ENCODE measurements at regions not wholly inside any gene's neighbourhood (a gene's known extent, or its start where the extent isn't known, plus 50 kb on each side); places are given as distances from the start of the nearest gene placed in this dataset.

GRCh38 chr1:69077633-69078032, 490.1 kb upstream of the LRRC7 start:
- no peak for TF ChIP-seq CTCF (IDR thresholded peaks at IDR 0.05)

GRCh38 chr1:69081668-69082067, 486.1 kb upstream of the LRRC7 start:
- no peak for TF ChIP-seq CTCF (IDR thresholded peaks at IDR 0.05)

- TF ChIP-seq CTCF (IDR thresholded peaks at IDR 0.05), result no peak
These were observed 485.4 kb upstream of the LRRC7 start for GRCh38 chr1:69082312-69082711.

GRCh38 chr1:69086148-69086547, 481.6 kb upstream of the LRRC7 start:
- no peak for TF ChIP-seq CTCF (IDR thresholded peaks at IDR 0.05)

GRCh38 chr1:69088571-69088970, 479.2 kb upstream of the LRRC7 start:
- no peak for TF ChIP-seq CTCF (IDR thresholded peaks at IDR 0.05)

- no peak for TF ChIP-seq CTCF (IDR thresholded peaks at IDR 0.05)
These were observed 477.6 kb upstream of the LRRC7 start for GRCh38 chr1:69090170-69090569.

GRCh38 chr1:69090752-69091151, 477.0 kb upstream of the LRRC7 start:
- no peak for TF ChIP-seq CTCF (IDR thresholded peaks at IDR 0.05)

- no peak for TF ChIP-seq CTCF (IDR thresholded peaks at IDR 0.05)
These were observed 464.5 kb upstream of the LRRC7 start for GRCh38 chr1:69103213-69103612.
